GM21529 (cell line): ENCODE measurements at regions not wholly inside any gene's neighbourhood (a gene's known extent, or its start where the extent isn't known, plus 50 kb on each side); places are given as distances from the start of the nearest gene placed in this dataset.
"Not testable (repeated sequence)": the region's sequence is repeated elsewhere in the genome, so short reads cannot be mapped to it uniquely, and the experiment has no call there.

Source experiments
- ATAC-seq: cut with Tn5 transposase; IDR thresholded peaks from one replicate; pipeline ENCODE4 v1.9.1; 2021; ENCODE audit not compliant: unreplicated experiment

DNA sequence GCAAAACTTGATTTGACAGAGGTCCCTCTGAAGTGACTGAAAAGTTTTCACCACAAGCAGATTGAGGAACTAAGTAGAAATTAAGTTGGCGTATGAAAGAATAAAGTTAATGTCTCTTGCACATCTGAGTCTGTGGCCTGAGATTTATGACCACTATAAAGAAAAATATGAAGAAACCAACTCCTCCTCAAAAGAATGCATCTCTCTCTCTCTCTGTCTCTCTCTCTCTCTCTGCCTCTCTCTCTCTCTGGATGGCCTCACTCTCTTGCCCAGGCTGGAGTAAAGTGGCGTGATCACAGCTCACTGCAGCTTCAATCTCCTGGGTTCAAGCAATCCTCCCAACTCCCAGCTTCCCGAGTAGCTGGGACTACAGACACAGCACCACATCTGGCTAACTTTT is 55.2 kb downstream of the RPL22L1 start:
- ATAC-seq, result no peak

DNA sequence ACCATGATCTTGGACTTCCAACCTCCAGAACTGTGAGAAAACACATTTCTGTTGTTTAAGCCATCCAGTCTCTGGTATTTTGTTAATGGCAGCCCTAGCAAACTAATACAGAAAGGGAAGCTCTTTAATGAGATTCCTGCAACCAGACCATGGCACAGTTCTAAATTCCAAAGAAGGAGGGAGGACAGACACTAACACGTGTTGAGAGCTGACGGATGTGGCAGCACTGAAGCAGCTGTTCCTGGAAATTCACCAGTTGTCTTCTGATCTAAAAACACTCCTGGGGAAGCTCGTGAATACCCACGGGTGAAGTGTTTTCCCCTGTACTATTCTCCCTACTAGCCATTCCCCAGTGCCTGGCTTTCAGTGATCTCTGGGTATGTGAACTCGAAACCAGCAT is 56.7 kb downstream of the RPL22L1 start:
- no peak for ATAC-seq

DNA sequence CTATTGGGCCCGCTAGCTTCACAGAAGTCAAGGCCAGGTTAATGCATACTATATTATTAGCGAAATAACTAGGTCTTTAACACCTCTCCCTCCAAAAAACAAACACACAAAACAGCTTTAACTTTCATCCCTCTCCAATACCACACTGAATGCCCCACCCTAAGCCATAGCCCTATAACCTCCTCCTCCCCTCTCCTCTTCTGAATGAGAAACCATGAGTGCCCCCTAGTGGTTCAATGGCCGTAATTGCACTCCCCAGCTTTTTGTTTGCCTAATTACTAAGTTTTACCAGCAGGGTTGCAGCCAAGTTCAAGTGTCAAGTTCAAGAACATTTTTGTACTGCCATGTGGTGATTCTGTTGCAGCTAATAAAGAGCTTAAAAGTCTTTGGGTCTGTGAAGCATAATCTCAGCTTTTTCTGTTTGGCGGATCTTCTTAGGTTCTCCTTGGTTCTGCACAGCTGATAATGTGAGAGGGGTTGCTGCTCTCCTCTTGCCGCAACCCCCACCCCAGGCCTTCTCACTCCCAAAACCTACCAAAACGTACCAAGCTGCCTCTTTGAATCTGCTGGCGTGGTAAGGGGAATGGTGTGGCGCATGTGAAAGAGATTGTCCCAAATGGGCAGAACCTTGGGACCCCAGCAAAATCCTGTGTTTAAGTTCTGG is 57.9 kb downstream of the RPL22L1 start:
- ATAC-seq, result peak; percentile 89

DNA sequence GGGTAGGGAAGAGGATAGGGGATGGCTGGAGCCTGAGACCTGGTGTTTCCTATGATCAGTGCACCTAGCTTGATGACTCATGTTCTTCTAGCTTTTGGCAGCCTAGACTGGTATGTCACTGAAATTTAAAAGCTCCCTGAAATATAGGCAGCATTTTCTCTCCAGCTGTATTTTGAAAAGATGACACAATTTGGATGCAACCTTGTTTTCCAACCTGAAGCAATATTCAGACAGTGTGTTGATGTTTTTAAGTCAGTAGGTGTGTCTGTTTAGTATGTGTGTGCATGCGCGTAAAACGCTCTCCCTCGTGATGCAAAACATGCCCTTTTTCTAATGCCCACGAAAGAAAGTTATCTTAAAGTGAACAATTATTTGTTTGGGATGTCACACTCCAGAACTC is 58.5 kb downstream of the RPL22L1 start:
- ATAC-seq, result no peak

DNA sequence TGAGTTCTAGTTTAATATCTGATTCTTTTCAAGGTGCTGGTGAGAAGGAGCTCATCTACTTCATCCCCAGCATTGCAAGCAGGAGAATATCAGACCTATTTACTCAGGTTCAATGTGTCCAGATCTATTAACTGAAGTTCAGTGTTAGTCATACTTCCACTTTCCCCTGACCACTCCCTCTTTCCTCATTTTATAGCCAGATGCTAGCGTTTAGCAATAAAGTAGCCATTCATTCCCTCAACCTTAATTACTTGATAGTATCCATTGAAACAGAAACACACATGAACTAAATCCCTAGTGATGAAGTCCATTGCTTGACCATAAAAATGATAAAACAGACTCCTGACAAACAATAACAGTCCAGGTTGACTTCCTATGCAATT is 60.0 kb downstream of the RPL22L1 start:
- ATAC-seq, result no peak

DNA sequence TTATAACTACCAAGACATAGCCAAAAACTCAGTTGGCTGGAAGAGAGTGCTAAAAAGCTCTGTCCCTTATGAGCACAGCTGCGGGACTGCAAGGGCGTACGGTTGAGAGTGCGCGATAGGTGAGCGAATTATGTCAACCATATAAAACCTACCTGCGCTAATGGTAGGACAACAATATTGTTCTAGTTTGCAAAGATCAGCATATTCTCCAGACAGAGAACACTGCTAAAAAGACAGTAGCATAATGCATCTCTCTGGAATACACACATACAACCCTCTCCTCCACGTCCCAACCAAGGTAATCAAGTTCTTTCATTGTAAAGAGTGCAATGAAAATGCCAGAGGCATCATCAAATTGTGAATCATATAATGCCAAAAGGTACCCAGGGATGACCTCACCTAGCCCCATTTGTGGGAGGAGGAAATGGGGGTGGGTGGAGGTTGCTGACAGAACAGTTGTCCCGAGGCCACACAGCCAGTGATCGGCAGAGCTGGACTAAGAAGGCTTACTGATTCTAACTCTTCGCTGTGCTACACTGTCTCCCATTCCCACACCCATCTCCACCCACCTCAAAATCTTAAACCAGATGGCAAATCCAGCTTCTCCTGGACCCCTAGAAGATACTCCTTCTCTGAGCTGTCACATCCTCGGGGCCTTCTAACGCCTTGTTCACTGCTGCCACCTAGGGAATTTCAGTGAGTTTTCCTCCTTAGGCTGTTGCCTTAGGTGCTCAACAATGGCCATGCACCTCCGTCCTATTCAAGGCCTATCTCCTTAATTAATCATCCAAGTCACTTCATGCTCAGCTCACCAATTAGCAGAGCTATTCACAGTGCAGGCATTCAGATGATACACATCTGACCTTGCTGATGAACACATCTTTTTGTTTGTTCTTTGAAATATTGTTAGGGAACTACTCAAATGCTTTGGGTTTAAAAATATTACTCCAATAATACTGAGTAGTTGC is 60.7 kb downstream of the RPL22L1 start:
- ATAC-seq, result no peak

DNA sequence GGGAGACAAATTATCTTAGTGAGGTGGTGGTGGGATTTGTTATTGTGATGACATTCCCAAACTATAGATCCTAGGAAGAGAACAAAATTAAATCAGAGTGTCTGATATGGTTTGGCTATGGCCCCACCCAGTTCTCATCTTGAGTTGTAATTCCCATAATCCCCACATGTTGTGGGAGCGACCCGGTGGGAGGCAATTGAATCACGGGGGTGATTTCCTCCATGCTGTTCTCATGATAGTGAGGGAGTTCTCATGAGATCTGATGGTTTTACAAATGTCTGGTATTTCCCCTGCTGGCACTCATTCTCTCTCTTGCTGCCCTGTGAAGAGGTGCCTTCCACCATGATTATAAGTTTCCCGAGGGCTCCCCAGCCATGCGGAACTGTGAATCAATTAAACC is 62.0 kb downstream of the RPL22L1 start:
- ATAC-seq, result no peak

DNA sequence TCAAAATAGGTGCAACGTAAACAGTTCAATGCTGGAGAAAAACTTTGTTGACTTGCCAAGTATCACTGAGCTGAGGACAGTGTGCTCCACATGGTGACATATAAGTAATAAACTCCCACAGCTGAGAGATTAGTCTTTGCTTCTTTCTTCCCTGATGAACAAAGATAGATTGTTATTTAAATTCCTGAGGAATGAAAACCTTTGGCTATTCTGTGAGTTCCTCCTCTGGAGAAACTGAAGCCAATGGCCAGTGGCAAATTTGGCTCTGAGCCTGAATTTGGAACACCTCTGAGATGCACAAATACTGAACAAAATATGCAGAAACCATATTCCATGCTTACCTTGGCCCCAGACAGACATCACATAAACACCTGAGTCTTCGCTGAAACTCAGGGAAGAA is 63.3 kb downstream of the RPL22L1 start:
- no peak for ATAC-seq

DNA sequence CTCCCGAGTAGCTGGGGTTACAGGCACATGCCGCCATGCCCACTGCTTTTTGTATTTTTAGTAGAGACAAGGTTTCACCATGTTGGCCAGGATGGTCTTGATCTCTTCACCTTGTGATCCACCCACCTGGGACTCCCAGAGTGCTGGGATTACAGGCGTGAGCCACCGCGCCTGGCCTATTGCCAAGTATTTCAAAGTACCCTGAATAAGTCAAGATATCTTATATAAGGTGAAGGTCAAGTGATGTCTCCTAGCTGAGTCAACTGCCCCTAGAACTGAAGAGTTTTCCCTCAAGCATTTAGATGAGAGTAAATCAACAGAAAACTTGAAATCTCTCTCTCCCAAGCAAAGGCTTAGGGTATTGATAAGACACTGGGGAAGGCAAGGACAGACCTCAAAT is 63.9 kb downstream of the RPL22L1 start:
- no peak for ATAC-seq

DNA sequence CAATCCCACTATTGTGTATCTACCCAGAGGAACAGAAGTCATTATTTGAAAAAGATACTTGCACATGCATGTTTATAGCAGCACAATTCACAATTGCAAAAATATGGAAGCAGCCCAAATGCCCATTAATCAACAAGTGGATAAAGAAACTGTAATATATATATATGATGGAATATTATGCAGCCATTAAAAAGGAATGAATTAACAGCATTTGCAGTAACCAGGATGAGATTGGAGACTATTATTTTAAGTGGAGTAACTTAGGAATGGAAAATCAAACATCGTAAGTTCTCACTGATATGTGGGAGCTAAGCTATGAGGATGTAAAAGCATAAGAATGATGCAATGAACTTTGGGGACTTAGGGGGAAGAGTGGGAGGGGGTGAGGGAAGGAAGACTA is 64.7 kb downstream of the RPL22L1 start:
- not testable (repeated sequence) for ATAC-seq

DNA sequence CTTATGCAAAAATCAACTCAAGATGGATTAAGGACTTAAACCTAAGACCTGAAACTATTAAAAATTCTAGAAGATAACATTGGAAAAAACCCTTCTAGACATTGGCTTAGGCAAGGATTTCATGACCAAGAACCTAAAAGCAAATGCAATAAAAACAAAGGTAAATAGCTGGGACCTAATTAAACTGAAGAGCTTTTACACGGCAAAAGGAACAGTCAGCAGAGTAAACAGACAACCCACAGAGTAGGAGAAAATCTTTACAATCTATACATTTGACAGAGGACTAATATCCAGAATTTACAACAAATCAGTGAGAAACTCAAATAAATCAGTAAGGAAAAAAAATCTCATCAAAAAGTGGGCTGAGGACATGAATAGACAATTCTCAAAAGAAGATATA is 65.4 kb downstream of the RPL22L1 start:
- ATAC-seq, result not testable (repeated sequence)

DNA sequence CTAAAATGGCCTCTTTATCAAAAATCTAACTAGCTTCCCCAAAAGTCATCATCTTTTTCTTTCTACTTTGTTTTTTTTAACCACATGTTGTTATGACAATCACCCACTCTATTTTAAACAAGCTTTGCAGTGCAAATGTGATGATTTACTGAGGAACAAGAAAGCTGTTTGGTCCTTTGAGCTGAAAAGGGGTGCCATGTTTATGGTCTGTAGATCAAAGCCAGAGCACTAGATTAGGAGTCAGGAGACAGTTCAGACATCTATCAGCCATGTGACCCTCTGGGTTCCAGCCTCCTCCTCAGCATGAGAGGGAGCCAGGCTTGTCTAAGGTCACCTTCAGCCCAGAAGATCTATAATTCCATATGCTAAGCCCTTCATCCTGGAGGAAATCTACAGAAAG is 65.9 kb downstream of the RPL22L1 start:
- no peak for ATAC-seq

DNA sequence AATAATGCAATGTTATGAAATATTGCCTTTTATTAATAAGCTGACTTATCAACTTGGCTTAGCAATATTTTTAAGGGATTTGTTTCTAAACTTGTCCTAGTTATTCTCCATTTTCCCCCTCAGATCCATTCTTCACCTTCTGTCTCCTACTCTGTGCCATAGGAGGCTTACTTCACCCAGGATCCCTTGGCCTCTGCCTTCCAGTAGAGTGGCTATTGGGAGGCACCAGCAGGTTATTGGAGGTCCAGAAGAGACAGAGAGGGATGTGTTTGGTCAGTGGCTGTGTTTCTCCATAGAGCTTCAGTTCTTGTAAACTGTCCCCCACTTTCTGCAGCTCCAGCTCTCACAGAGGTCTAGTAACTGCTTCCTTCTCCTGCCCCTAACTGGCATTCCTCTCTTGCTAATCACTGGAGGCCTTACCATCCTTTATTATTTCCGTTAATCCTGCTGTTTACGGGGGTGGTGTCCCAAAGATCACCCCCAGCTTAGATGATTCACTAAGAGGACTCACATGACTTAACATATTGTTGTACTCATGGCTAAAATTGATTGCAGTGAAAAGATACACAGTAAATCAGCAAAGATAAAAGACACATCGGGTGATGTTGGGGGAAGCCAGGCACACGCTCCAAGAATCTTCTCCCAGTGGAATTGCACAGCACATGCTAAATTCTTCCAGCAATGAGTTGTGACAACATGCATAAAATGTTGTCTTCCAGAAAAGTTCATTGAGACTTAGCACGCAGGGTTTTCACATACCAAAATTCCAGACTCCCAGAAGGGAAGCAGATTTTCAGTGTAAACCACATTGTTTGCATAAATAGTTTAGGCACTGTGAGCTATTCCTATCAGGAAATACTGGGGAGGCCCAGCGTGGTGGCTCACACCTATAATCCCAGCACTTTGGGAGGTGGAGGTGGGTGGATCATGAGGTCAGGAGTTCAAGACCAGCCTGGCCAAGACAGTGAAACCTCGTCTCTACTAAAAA is 67.5 kb downstream of the RPL22L1 start:
- ATAC-seq, result no peak

DNA sequence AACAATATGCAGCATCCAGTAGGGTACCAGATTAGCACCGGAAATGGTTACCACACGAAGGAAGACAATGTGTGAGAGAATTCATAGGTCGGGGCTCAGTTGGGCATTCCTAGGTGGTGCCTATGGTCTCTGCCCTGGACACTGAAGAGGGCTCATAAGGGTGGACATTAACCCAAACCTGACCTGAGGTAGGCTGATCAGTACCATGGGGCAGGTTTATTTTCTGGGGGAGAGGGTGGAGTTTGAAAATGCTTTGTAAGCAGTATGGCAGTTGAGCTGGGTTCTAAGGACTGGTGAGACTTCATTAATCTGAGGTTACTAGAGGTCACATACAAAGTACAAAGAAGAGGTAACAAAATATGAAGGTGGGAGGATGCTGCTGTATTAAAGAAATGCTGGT is 68.4 kb downstream of the RPL22L1 start:
- no peak for ATAC-seq

DNA sequence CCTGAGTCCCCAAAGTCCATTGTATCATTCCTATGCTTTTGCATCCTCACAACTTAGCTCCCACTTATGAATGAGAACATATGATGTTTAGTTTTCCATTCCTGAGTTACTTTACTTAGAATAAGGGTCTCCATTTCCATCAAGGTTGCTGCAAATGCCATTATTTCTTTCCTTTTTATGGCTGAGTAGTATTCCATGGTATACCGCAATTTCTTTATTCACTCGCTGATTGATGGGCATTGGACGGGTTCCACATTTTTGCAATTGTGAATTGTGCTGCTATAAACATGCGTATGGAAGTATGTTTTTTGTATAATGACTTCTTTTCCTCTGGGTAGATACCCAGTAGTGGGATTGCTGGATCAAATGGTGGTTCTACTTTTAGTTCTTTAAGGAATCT is 69.7 kb downstream of the RPL22L1 start:
- not testable (repeated sequence) for ATAC-seq

DNA sequence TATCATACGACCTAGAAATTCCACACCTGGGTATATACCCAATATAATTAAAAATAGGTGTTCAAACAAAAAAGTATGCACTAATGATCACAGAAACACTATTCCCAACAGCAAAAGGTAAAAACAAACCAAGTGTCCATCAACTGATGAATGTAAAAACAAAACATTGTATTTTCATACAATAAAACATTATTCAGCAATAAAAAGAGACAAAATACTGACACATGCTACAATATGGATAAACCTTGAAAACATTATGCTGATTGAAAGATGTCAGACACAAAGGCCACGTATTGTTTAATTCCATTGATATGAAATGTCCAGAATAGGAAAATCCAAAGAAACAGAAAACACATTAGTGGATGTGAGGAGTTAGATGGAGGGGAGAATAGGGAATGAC is 71.0 kb downstream of the RPL22L1 start:
- ATAC-seq, result no peak

DNA sequence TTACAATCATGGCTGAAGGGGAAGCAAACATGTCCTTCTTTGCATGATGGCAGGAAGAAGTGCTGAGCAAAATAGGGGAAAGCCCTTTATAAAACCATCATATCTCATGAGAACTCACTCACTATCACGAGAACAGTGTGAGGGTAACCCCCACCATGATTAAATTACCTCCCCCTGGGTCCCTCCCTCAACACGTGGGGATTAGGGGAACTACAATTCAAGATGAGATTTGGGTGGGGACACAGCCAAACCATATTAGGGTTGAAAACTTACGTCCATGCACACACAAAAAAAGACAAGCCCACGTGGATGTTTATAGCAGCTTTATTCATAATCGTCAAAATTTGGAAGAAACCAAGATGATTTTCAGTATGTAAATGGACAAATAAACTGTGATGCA is 72.3 kb downstream of the RPL22L1 start:
- ATAC-seq, result no peak

DNA sequence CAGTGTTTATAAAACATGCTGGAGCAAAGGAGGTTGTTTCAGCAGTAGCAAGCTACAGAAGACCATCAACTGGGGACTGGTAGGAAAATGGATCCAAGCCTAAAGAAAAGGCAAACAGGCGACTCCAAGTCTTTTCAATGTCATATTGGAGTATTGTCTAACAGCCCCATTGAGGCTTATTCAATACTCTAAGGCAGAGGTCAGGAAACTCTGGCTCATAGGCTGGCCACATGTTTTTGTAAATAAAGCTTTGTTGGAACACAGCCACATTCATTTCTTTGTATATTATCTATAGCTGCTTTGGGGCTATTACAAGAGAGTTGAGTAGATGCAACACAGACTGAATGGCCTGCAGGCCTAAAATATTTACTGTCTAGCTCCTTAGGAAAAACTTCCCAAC is 77.5 kb downstream of the RPL22L1 start:
- ATAC-seq, result no peak

DNA sequence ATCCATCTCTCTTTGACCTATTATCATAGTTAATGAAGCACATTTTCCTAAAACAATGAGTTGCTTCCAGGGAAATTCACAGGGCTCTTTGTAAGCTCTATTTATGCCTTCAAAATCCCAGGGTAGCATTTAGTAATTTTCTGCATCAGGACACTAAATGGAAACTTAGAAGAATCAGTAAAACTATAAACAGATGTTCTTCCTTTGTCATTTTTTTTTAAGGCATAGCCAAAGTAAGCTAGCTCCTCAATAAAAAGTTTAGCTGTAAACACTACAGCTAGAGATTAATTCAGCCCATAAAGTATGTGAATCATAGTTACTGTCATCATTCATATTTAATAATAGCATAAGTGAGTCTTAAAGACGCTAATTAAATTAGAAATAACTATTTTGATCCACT is 79.3 kb downstream of the RPL22L1 start:
- no peak for ATAC-seq

DNA sequence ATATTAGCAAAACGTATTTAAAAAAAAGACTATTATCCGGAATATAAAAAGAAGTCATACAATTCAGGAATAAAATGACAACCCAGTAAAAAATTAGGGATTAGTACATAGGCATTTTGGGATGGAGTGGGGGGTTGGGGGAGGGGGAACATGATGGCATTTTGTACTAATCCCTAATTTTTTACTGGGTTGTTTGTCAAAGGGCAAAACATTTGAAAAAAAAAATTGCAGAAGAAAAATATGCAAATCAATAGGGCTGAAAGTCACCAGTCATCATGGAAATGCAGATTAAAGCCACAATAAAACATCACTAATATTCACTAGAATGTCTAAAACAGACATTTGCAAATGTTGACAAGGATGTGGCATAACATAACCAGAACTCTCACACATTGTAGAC is 82.5 kb downstream of the RPL22L1 start:
- ATAC-seq, result no peak

DNA sequence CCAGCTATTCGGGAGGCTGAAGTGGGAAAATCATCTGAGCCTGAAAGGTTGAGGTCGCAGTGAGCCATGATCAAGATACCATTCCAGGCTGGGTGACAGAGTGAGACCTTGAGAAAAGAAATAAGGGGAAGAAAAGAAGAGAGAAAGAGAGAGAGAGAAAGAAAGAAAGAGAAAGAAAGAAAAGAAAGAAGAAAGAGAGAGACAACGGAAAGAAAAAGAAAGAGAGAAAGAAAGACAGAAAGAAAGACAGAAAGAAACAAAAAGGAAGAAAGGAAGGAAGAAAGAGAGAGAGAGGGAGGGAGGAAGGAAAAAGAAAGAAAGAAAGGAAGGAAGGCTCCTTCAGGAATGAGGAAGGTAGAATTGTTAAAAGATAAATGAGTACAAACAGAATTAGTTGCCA is 84.5 kb downstream of the RPL22L1 start:
- ATAC-seq, result no peak
